Vagina (tissue), 2 donors: ENCODE measurements at regions not wholly inside any gene's neighbourhood (a gene's known extent, or its start where the extent isn't known, plus 50 kb on each side); places are given as distances from the start of the nearest gene placed in this dataset.

Experiments
- DNase-seq, 2 donors: peaks; one replicate each; pipeline ENCODE4 v3.0.0-alpha.2; 2017; ENCODE audit errors: extremely low spot score in 2 of 2
- H3K27ac ChIP-seq: fragments of 200-600 bp; sonication (generic); one replicate; pipeline ENCODE4 v1.5.1; 2019
- H3K27me3 ChIP-seq: fragments of 200-600 bp; sonication (generic); one replicate; pipeline ENCODE4 v1.5.1; 2019
- H3K36me3 ChIP-seq, 2 donors: fragments of 200-600 bp; sonication (generic); one replicate each; pipeline ENCODE4 v1.5.1; 2017 to 2019
- H3K4me1 ChIP-seq: fragments of 200-600 bp; sonication (generic); one replicate; pipeline ENCODE4 v1.5.1; 2019
- H3K4me3 ChIP-seq, 2 donors: fragments of 200-600 bp; sonication (generic); 1 replicate in 1 of 2; 2 replicates in 1 of 2; pipeline ENCODE4 v1.5.1; 2016 to 2019
- H3K9me3 ChIP-seq: fragments of 200-600 bp; sonication (generic); one replicate; pipeline ENCODE4 v1.5.1; 2019
- CTCF ChIP-seq, 3 experiments: fragments of 450-650 bp in 2 of 3; fragments of 200-600 bp in 1 of 3; sonication (generic) in 1 of 3; IDR thresholded peaks; one replicate each; pipeline ENCODE4 v1.5.1; 2017 to 2019; ENCODE audit warnings: antibody characterized with exemption in 3 of 3, mild to moderate bottlenecking in 2 of 3, moderate library complexity in 2 of 3
- POLR2A ChIP-seq, 2 donors: fragments of 450-650 bp; IDR thresholded peaks; one replicate each; pipeline ENCODE4 v1.6.1; 2017; ENCODE audit warnings: antibody characterized with exemption in 2 of 2, mild to moderate bottlenecking in 2 of 2, moderate library complexity in 2 of 2
- POLR2AphosphoS5 ChIP-seq, 2 donors: sonication (generic); formaldehyde crosslinking; IDR thresholded peaks; one replicate each; pipeline ENCODE4 v1.9.0; 2017; ENCODE audit warnings: antibody characterized with exemption in 2 of 2, mild to moderate bottlenecking in 2 of 2, low read depth in 1 of 2; ENCODE audit not compliant: insufficient read depth in 1 of 2
- intact Hi-C: fragments of 100-400 bp; cut with DNase I; formaldehyde crosslinking; loops from one replicate; pipeline ENCODE4 v1.15.1; 2023

GRCh38 chr1:193593147-193593885 is 406.9 kb upstream of the B3GALT2 start:
- Histone ChIP-seq H3K4me1 (peaks cover 8% of the 10 kb centered on the region), H3K36me3 (no peaks in the 10 kb centered on the region), H3K27ac (no peak overlapping the region), H3K9me3 (no peaks in the 10 kb centered on the region), H3K27me3 (no peaks in the 10 kb centered on the region), H3K4me3 (no peak overlapping the region)
- no peak for DNase-seq
- TF ChIP-seq CTCF (IDR thresholded peaks at IDR 0.05) = no peak
- no peak for TF ChIP-seq POLR2AphosphoS5 (IDR thresholded peaks at IDR 0.05; ENCODE audit: insufficient read depth in 1 of 2, low read depth in 1 of 2)
- no peak for TF ChIP-seq POLR2A (IDR thresholded peaks at IDR 0.05)
- intact Hi-C loops = no loop called here

- no peaks in the 10 kb centered on the region for H3K36me3 ChIP-seq
- H3K4me3 ChIP-seq = no peak overlapping the region
- no peak for TF ChIP-seq POLR2A (IDR thresholded peaks at IDR 0.05)
- peaks cover 8% of the 10 kb centered on the region for H3K4me1 ChIP-seq
- H3K9me3 ChIP-seq = no peaks in the 10 kb centered on the region
- DNase-seq = no peak
- no peak overlapping the region for H3K27ac ChIP-seq
- intact Hi-C loops = no loop called here
- no peaks in the 10 kb centered on the region for H3K27me3 ChIP-seq
These were observed 405.9 kb upstream of the B3GALT2 start for GRCh38 chr1:193592317-193592716.

- no peaks in the 10 kb centered on the region for H3K27me3 ChIP-seq
- intact Hi-C loops = no loop called here
These were observed 403.7 kb upstream of the B3GALT2 start for GRCh38 chr1:193590102-193590501.

GRCh38 chr1:193589597-193590040 is 403.2 kb upstream of the B3GALT2 start:
- Histone ChIP-seq H3K27me3 (no peaks in the 10 kb centered on the region), H3K36me3 (no peaks in the 10 kb centered on the region), H3K27ac (no peak overlapping the region), H3K4me1 (peaks cover 8% of the 10 kb centered on the region), H3K4me3 (no peak overlapping the region), H3K9me3 (no peaks in the 10 kb centered on the region)
- intact Hi-C loops = no loop called here
- DNase-seq = no peak
- TF ChIP-seq POLR2AphosphoS5 (IDR thresholded peaks at IDR 0.05; ENCODE audit: insufficient read depth in 1 of 2, low read depth in 1 of 2) = no peak
- TF ChIP-seq CTCF (IDR thresholded peaks at IDR 0.05) = no peak
- no peak for TF ChIP-seq POLR2A (IDR thresholded peaks at IDR 0.05)

More at GRCh38 chr1:193590102-193590501, 403.7 kb upstream of the B3GALT2 start:
- no peaks in the 10 kb centered on the region for H3K36me3 ChIP-seq
- H3K9me3 ChIP-seq = no peaks in the 10 kb centered on the region
- DNase-seq = no peak
- no peak overlapping the region for H3K4me3 ChIP-seq
- peaks cover 8% of the 10 kb centered on the region for H3K4me1 ChIP-seq
- TF ChIP-seq CTCF (IDR thresholded peaks at IDR 0.05) = no peak
- TF ChIP-seq POLR2AphosphoS5 (IDR thresholded peaks at IDR 0.05; ENCODE audit: insufficient read depth in 1 of 2, low read depth in 1 of 2) = no peak
- no peak for TF ChIP-seq POLR2A (IDR thresholded peaks at IDR 0.05)
- no peak overlapping the region for H3K27ac ChIP-seq

- Histone ChIP-seq H3K4me3 (no peak overlapping the region), H3K36me3 (no peaks in the 10 kb centered on the region), H3K9me3 (no peaks in the 10 kb centered on the region), H3K27me3 (no peaks in the 10 kb centered on the region), H3K4me1 (peaks cover 8% of the 10 kb centered on the region), H3K27ac (no peak overlapping the region)
- intact Hi-C loops = no loop called here
- DNase-seq = no peak
- no peak for TF ChIP-seq CTCF (IDR thresholded peaks at IDR 0.05)
- TF ChIP-seq POLR2A (IDR thresholded peaks at IDR 0.05) = no peak
- no peak for TF ChIP-seq POLR2AphosphoS5 (IDR thresholded peaks at IDR 0.05; ENCODE audit: insufficient read depth in 1 of 2, low read depth in 1 of 2)
These were observed 402.1 kb upstream of the B3GALT2 start for GRCh38 chr1:193588311-193589082.
